GM23338 (cell line): ENCODE measurements at regions not wholly inside any gene's neighbourhood (a gene's known extent, or its start where the extent isn't known, plus 50 kb on each side); places are given as distances from the start of the nearest gene placed in this dataset.

Source experiments
- JUNB ChIP-seq: IDR thresholded peaks from one replicate; pipeline ENCODE4 v1.6.1; 2016; ENCODE audit warnings: antibody characterized with exemption; ENCODE audit not compliant: unreplicated experiment
- POLR2AphosphoS5 ChIP-seq: IDR thresholded peaks from 2 replicates; pipeline ENCODE4 v1.6.1; 2016; ENCODE audit warnings: antibody characterized with exemption, low read depth
- TF ChIP-seq, protein P1 (sequence below), 2 experiments: fragments of 200-600 bp in 1 of 2; sonication (generic) in 1 of 2; conservative IDR thresholded peaks; 2 replicates each; pipeline versions ENCODE4 v1.5.1 to v1.6.1; 2016 to 2017; ENCODE audit warnings: antibody characterized with exemption in 2 of 2, low read depth in 2 of 2, mild to moderate bottlenecking in 2 of 2, moderate library complexity in 1 of 2

DNA sequence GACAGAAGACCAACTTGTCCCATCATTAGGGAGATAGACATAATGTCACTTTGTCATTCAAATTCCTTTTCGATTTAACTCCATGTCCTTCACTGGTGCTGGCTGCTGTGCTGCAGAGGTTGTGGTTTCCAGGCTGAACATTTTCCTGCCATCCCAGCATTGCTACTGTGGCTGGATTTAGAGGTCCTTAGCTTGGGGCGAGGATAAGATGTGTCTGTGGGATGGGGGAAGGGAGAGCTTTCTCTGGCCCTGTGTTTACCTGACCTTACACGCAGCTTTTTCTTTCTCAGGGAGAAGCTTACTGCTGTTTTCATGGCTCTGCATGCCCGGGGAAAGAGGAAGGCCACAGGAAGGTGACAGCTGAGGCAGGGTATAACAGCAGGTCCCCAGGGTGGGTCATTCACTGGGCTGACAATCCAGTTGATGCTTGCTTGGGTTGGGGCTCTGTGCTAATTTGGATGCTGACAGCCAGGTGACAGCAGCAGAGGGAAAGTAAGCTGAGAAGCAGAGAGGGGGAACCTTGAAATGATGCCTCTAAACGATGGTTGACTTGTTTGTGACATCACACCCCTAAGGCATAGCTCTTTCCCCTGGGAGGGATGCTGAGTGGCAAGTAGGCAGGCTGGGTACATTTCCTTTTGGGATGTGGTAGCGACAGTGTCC lies 326.9 kb upstream of the CTNNB1 start:
- TF ChIP-seq POLR2AphosphoS5 = no peak
- TF ChIP-seq, protein P1, sequence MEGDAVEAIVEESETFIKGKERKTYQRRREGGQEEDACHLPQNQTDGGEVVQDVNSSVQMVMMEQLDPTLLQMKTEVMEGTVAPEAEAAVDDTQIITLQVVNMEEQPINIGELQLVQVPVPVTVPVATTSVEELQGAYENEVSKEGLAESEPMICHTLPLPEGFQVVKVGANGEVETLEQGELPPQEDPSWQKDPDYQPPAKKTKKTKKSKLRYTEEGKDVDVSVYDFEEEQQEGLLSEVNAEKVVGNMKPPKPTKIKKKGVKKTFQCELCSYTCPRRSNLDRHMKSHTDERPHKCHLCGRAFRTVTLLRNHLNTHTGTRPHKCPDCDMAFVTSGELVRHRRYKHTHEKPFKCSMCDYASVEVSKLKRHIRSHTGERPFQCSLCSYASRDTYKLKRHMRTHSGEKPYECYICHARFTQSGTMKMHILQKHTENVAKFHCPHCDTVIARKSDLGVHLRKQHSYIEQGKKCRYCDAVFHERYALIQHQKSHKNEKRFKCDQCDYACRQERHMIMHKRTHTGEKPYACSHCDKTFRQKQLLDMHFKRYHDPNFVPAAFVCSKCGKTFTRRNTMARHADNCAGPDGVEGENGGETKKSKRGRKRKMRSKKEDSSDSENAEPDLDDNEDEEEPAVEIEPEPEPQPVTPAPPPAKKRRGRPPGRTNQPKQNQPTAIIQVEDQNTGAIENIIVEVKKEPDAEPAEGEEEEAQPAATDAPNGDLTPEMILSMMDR (conservative IDR thresholded peaks at IDR 0.05; ENCODE audit: low read depth in 2 of 2) = no peak
- TF ChIP-seq JUNB = no peak
